ENCODE measurements at regions not wholly inside any gene's neighbourhood (a gene's known extent, or its start where the extent isn't known, plus 50 kb on each side); places are given as distances from the start of the nearest gene placed in this dataset.

GRCh38 chr10:100670828-100671479 lies 74.4 kb upstream of the PAX2 start:
- Histone ChIP-seq H3K36me3 (replicated peaks in 1 of 2; ENCODE audit: control insufficient read depth in 2 of 2, insufficient read depth in 2 of 2, low read length in 2 of 2) (no peaks in the 10 kb centered on the region), H3K4me3 (ENCODE audit: low read length in 2 of 2) (no peak overlapping the region), H3K4me2 (ENCODE audit: insufficient read depth, low read length, poor library complexity, severe bottlenecking) (no peak overlapping the region), H2BK12ac (ENCODE audit: low read length) (no peak overlapping the region), H3K4me1 (ENCODE audit: control insufficient read depth in 2 of 2, insufficient read depth in 1 of 2, low read depth in 1 of 2, low read length in 2 of 2) (no peaks in the 10 kb centered on the region), H3K4ac (ENCODE audit: low read length) (no peak overlapping the region), H4K91ac (ENCODE audit: low read depth, low read length, poor library complexity) (no peak overlapping the region), H3K27me3 (ENCODE audit: control insufficient read depth in 3 of 3, insufficient read depth in 3 of 3, low read depth in 1 of 3, low read length in 3 of 3) (peaks cover 5 to 84% (median 56%) of the 10 kb centered on the region in 3 experiments), H3K14ac (ENCODE audit: low read length) (no peak overlapping the region), H2AK5ac (ENCODE audit: low read depth, low read length) (no peak overlapping the region), H3K27ac (replicated peaks; ENCODE audit: low read length) (no peak overlapping the region), H2BK5ac (ENCODE audit: low read length) (no peak overlapping the region), H2BK120ac (ENCODE audit: low read depth, low read length) (no peak overlapping the region), H4K8ac (ENCODE audit: low read depth, low read length) (no peak overlapping the region), H3K23ac (ENCODE audit: low read depth, low read length, poor library complexity) (no peak overlapping the region), H3K9ac (ENCODE audit: low read depth, low read length, poor library complexity) (no peak overlapping the region), H3K18ac (ENCODE audit: low read length) (no peak overlapping the region), H3K9me3 (replicated peaks in 1 of 2; ENCODE audit: control insufficient read depth in 2 of 2, insufficient read depth in 1 of 2, low read depth in 1 of 2, low read length in 2 of 2) (no peaks in the 10 kb centered on the region), H2BK15ac (ENCODE audit: low read length) (no peak overlapping the region), H2AFZ (ENCODE audit: low read length) (peak overlapping the region; percentile 49), H3K79me1 (ENCODE audit: low read depth, low read length) (no peaks in the 10 kb centered on the region)
- no peak for DNase-seq (ENCODE audit: low spot score)
- no CpG with 5 or more reads among the region's 54 CpGs for WGBS, 2 donors (ENCODE audit: extremely low coverage in 2 of 2, insufficient read length in 2 of 2, insufficient replicate concordance in 1 of 2)

GRCh38 chr10:100672199-100672598 lies 73.2 kb upstream of the PAX2 start:
- H2BK12ac ChIP-seq (ENCODE audit: low read length): no peak overlapping the region
- no peaks in the 10 kb centered on the region for H3K4me1 ChIP-seq (ENCODE audit: control insufficient read depth in 2 of 2, insufficient read depth in 1 of 2, low read depth in 1 of 2, low read length in 2 of 2)
- no peak overlapping the region for H3K18ac ChIP-seq (ENCODE audit: low read length)
- H3K36me3 ChIP-seq (replicated peaks in 1 of 2; ENCODE audit: control insufficient read depth in 2 of 2, insufficient read depth in 2 of 2, low read length in 2 of 2): no peaks in the 10 kb centered on the region
- H3K4me3 ChIP-seq (ENCODE audit: low read length in 2 of 2): no peak overlapping the region
- no peak overlapping the region for H4K91ac ChIP-seq (ENCODE audit: low read depth, low read length, poor library complexity)
- H2BK5ac ChIP-seq (ENCODE audit: low read length): no peak overlapping the region
- H2AFZ ChIP-seq (ENCODE audit: low read length): no peak overlapping the region
- H3K23ac ChIP-seq (ENCODE audit: low read depth, low read length, poor library complexity): no peak overlapping the region
- no peak overlapping the region for H3K9ac ChIP-seq (ENCODE audit: low read depth, low read length, poor library complexity)
- no peak overlapping the region for H2BK15ac ChIP-seq (ENCODE audit: low read length)
- H3K4me2 ChIP-seq (ENCODE audit: insufficient read depth, low read length, poor library complexity, severe bottlenecking): no peak overlapping the region
- no peak overlapping the region for H3K4ac ChIP-seq (ENCODE audit: low read length)
- H3K79me1 ChIP-seq (ENCODE audit: low read depth, low read length): no peaks in the 10 kb centered on the region
- no peaks in the 10 kb centered on the region for H3K9me3 ChIP-seq (replicated peaks in 1 of 2; ENCODE audit: control insufficient read depth in 2 of 2, insufficient read depth in 1 of 2, low read depth in 1 of 2, low read length in 2 of 2)
- H3K27me3 ChIP-seq (ENCODE audit: control insufficient read depth in 3 of 3, insufficient read depth in 3 of 3, low read depth in 1 of 3, low read length in 3 of 3): peaks cover 5 to 84% (median 57%) of the 10 kb centered on the region in 3 experiments
- no peak for DNase-seq (ENCODE audit: low spot score)
- no CpG with 5 or more reads among the region's 3 CpGs for WGBS, 2 donors (ENCODE audit: extremely low coverage in 2 of 2, insufficient read length in 2 of 2, insufficient replicate concordance in 1 of 2)
- no peak overlapping the region for H2BK120ac ChIP-seq (ENCODE audit: low read depth, low read length)
- no peak overlapping the region for H4K8ac ChIP-seq (ENCODE audit: low read depth, low read length)
- H3K14ac ChIP-seq (ENCODE audit: low read length): no peak overlapping the region
- H3K27ac ChIP-seq (replicated peaks; ENCODE audit: low read length): no peak overlapping the region
- H2AK5ac ChIP-seq (ENCODE audit: low read depth, low read length): no peak overlapping the region

- no peak overlapping the region for H4K91ac ChIP-seq (ENCODE audit: low read depth, low read length, poor library complexity)
- H3K27me3 ChIP-seq (ENCODE audit: control insufficient read depth in 3 of 3, insufficient read depth in 3 of 3, low read depth in 1 of 3, low read length in 3 of 3): peaks cover 4 to 78% (median 47%) of the 10 kb centered on the region in 3 experiments
- no CpG with 5 or more reads among the region's 6 CpGs for WGBS, 2 donors (ENCODE audit: extremely low coverage in 2 of 2, insufficient read length in 2 of 2, insufficient replicate concordance in 1 of 2)
Measured at GRCh38 chr10:100677290-100677945, 68.0 kb upstream of the PAX2 start.

GRCh38 chr10:100679327-100679726 lies 66.1 kb upstream of the PAX2 start:
- Histone ChIP-seq H2BK120ac (ENCODE audit: low read depth, low read length) (no peak overlapping the region), H2AK5ac (ENCODE audit: low read depth, low read length) (no peak overlapping the region), H3K14ac (ENCODE audit: low read length) (no peak overlapping the region), H2BK5ac (ENCODE audit: low read length) (no peak overlapping the region), H3K4ac (ENCODE audit: low read length) (no peak overlapping the region), H3K9me3 (replicated peaks in 1 of 2; ENCODE audit: control insufficient read depth in 2 of 2, insufficient read depth in 1 of 2, low read depth in 1 of 2, low read length in 2 of 2) (no peaks in the 10 kb centered on the region), H3K4me3 (ENCODE audit: low read length in 2 of 2) (no peak overlapping the region), H2BK15ac (ENCODE audit: low read length) (no peak overlapping the region), H3K9ac (ENCODE audit: low read depth, low read length, poor library complexity) (no peak overlapping the region), H4K8ac (ENCODE audit: low read depth, low read length) (no peak overlapping the region), H3K4me1 (ENCODE audit: control insufficient read depth in 2 of 2, insufficient read depth in 1 of 2, low read depth in 1 of 2, low read length in 2 of 2) (no peaks in the 10 kb centered on the region), H3K27ac (replicated peaks; ENCODE audit: low read length) (no peak overlapping the region), H3K23ac (ENCODE audit: low read depth, low read length, poor library complexity) (no peak overlapping the region), H4K91ac (ENCODE audit: low read depth, low read length, poor library complexity) (no peak overlapping the region), H2AFZ (ENCODE audit: low read length) (no peak overlapping the region), H3K4me2 (ENCODE audit: insufficient read depth, low read length, poor library complexity, severe bottlenecking) (no peak overlapping the region), H3K27me3 (ENCODE audit: control insufficient read depth in 3 of 3, insufficient read depth in 3 of 3, low read depth in 1 of 3, low read length in 3 of 3) (peaks cover 8 to 78% (median 58%) of the 10 kb centered on the region in 3 experiments), H3K79me1 (ENCODE audit: low read depth, low read length) (no peaks in the 10 kb centered on the region), H2BK12ac (ENCODE audit: low read length) (no peak overlapping the region), H3K18ac (ENCODE audit: low read length) (no peak overlapping the region), H3K36me3 (replicated peaks in 1 of 2; ENCODE audit: control insufficient read depth in 2 of 2, insufficient read depth in 2 of 2, low read length in 2 of 2) (no peaks in the 10 kb centered on the region)
- no peak for DNase-seq (ENCODE audit: low spot score)
- WGBS, 2 donors (ENCODE audit: extremely low coverage in 2 of 2, insufficient read length in 2 of 2, insufficient replicate concordance in 1 of 2): no CpG with 5 or more reads among the region's 3 CpGs

More at GRCh38 chr10:100677290-100677945, 68.0 kb upstream of the PAX2 start:
- Histone ChIP-seq H2BK5ac (ENCODE audit: low read length) (no peak overlapping the region), H3K27ac (replicated peaks; ENCODE audit: low read length) (no peak overlapping the region), H3K36me3 (replicated peaks in 1 of 2; ENCODE audit: control insufficient read depth in 2 of 2, insufficient read depth in 2 of 2, low read length in 2 of 2) (no peaks in the 10 kb centered on the region), H3K23ac (ENCODE audit: low read depth, low read length, poor library complexity) (no peak overlapping the region), H3K18ac (ENCODE audit: low read length) (no peak overlapping the region), H2BK12ac (ENCODE audit: low read length) (no peak overlapping the region), H3K4me3 (ENCODE audit: low read length in 2 of 2) (no peak overlapping the region), H3K4me2 (ENCODE audit: insufficient read depth, low read length, poor library complexity, severe bottlenecking) (no peak overlapping the region), H2AK5ac (ENCODE audit: low read depth, low read length) (no peak overlapping the region), H2BK120ac (ENCODE audit: low read depth, low read length) (no peak overlapping the region), H3K4me1 (ENCODE audit: control insufficient read depth in 2 of 2, insufficient read depth in 1 of 2, low read depth in 1 of 2, low read length in 2 of 2) (no peaks in the 10 kb centered on the region), H3K14ac (ENCODE audit: low read length) (no peak overlapping the region), H3K9me3 (replicated peaks in 1 of 2; ENCODE audit: control insufficient read depth in 2 of 2, insufficient read depth in 1 of 2, low read depth in 1 of 2, low read length in 2 of 2) (no peaks in the 10 kb centered on the region), H3K4ac (ENCODE audit: low read length) (no peak overlapping the region), H2AFZ (ENCODE audit: low read length) (no peak overlapping the region), H2BK15ac (ENCODE audit: low read length) (no peak overlapping the region), H3K9ac (ENCODE audit: low read depth, low read length, poor library complexity) (no peak overlapping the region), H3K79me1 (ENCODE audit: low read depth, low read length) (no peaks in the 10 kb centered on the region), H4K8ac (ENCODE audit: low read depth, low read length) (no peak overlapping the region)
- DNase-seq (ENCODE audit: low spot score): no peak

Data from neuronal stem cell (in vitro differentiated cells).